ENCODE measurements at regions not wholly inside any gene's neighbourhood (a gene's known extent, or its start where the extent isn't known, plus 50 kb on each side); places are given as distances from the start of the nearest gene placed in this dataset.

DNA sequence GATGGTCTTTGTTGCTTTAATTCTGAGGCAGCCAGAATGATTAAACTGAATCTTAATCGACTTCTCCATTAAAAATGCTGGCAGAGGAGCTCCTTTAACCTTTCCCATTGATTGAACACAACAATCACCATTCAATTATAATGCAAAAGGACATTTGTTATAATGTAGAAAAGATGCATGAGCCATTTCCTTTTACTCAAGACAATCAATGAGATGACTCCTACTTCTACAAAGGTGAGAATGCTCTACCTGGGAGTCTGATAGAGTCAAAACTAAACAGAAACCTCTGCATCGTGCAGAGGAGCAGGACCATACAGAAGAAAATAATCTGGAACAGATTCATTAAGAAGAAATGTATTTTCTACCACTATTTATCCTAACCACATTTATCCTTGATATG is 253.6 kb upstream of the DACH1 start:
- no peaks in the 10 kb centered on the region for H3K9me3 ChIP-seq (replicated peaks; ENCODE audit: control insufficient read depth, insufficient read depth, low read length)
- no peaks in the 10 kb centered on the region for H3K79me2 ChIP-seq (ENCODE audit: control insufficient read depth, insufficient read depth, low read length)
- ATAC-seq (no peak), DNase-seq (ENCODE audit: low read depth, low spot score) (no peak), FAIRE-seq (no peak)
- no peaks in the 10 kb centered on the region for H4K20me1 ChIP-seq (ENCODE audit: control insufficient read depth, insufficient read depth)
- RAD21 ChIA-PET (ENCODE audit: unreplicated experiment) = no interaction called here
- no peak overlapping the region for H2AFZ ChIP-seq (ENCODE audit: control insufficient read depth, low read depth, low read length)
- CTCF ChIA-PET = no interaction called here
- no peaks in the 10 kb centered on the region for H3K36me3 ChIP-seq (ENCODE audit: control insufficient read depth in 2 of 2, insufficient read depth in 2 of 2, low read length in 1 of 2)
- in situ Hi-C loops (cut with MboI) (no loop called here), intact Hi-C loops (cut with micrococcal nuclease; ENCODE audit: unreplicated experiment) (no loop called here)
- 0% methylated on average over 2 of the region's 2 CpGs for WGBS (ENCODE audit: insufficient coverage, insufficient replicate concordance, low lambda C conversion rate, missing lambda C conversion rate)
- TF ChIP-seq MYC (IDR thresholded peaks at IDR 0.05; ENCODE audit: insufficient read depth, insufficient read length, insufficient replicate concordance, low read length, severe bottlenecking) (no peak), RUNX3 (IDR thresholded peaks at IDR 0.05; ENCODE audit: low read length) (no peak)
- no TSS peak for BruUV-seq (replicated peaks)
- H3K4me2 ChIP-seq (ENCODE audit: control insufficient read depth, insufficient read depth) = no peak overlapping the region
- H3K27ac ChIP-seq (ENCODE audit: control insufficient read depth, insufficient read depth) = no peak overlapping the region
- H3K9ac ChIP-seq (ENCODE audit: control insufficient read depth, insufficient read depth, low read length) = no peak overlapping the region
- SMC1A ChIA-PET (ENCODE audit: uncharacterized antibody, unreplicated experiment) = no interaction called here
- POLR2A ChIA-PET = no interaction called here
- no peaks in the 10 kb centered on the region for H3K27me3 ChIP-seq (replicated peaks in 1 of 2; ENCODE audit: control insufficient read depth in 2 of 2, insufficient read depth in 2 of 2, low read length in 1 of 2)
- H3K4me3 ChIP-seq = no peak overlapping the region
- H3K4me1 ChIP-seq (ENCODE audit: control insufficient read depth, insufficient read depth, low read length) = no peaks in the 10 kb centered on the region

- ChIA-PET SMC1A (ENCODE audit: uncharacterized antibody, unreplicated experiment) (no interaction called here), CTCF (no interaction called here), POLR2A (no interaction called here), RAD21 (ENCODE audit: unreplicated experiment) (no interaction called here)
- FAIRE-seq (no peak), DNase-seq (ENCODE audit: low read depth, low spot score) (no peak), ATAC-seq (no peak)
- H3K4me3 ChIP-seq = no peak overlapping the region
- no peak overlapping the region for H3K27ac ChIP-seq (ENCODE audit: control insufficient read depth, insufficient read depth)
- H2AFZ ChIP-seq (ENCODE audit: control insufficient read depth, low read depth, low read length) = no peak overlapping the region
- no peaks in the 10 kb centered on the region for H4K20me1 ChIP-seq (ENCODE audit: control insufficient read depth, insufficient read depth)
- H3K9me3 ChIP-seq (replicated peaks; ENCODE audit: control insufficient read depth, insufficient read depth, low read length) = no peaks in the 10 kb centered on the region
- H3K79me2 ChIP-seq (ENCODE audit: control insufficient read depth, insufficient read depth, low read length) = no peaks in the 10 kb centered on the region
- BruUV-seq (replicated peaks) = no TSS peak
- 18% methylated on average over 2 of the region's 2 CpGs for WGBS (ENCODE audit: insufficient coverage, insufficient replicate concordance, low lambda C conversion rate, missing lambda C conversion rate)
- H3K27me3 ChIP-seq (replicated peaks in 1 of 2; ENCODE audit: control insufficient read depth in 2 of 2, insufficient read depth in 2 of 2, low read length in 1 of 2) = no peaks in the 10 kb centered on the region
- no peaks in the 10 kb centered on the region for H3K36me3 ChIP-seq (ENCODE audit: control insufficient read depth in 2 of 2, insufficient read depth in 2 of 2, low read length in 1 of 2)
- H3K4me1 ChIP-seq (ENCODE audit: control insufficient read depth, insufficient read depth, low read length) = no peaks in the 10 kb centered on the region
- no peak overlapping the region for H3K4me2 ChIP-seq (ENCODE audit: control insufficient read depth, insufficient read depth)
- intact Hi-C loops (cut with micrococcal nuclease; ENCODE audit: unreplicated experiment) = no loop called here
- no peak overlapping the region for H3K9ac ChIP-seq (ENCODE audit: control insufficient read depth, insufficient read depth, low read length)
- in situ Hi-C loops (cut with MboI) = no loop called here
- no peak for TF ChIP-seq SMAD1 (IDR thresholded peaks at IDR 0.05; ENCODE audit: low read depth, partially characterized antibody)
- TF ChIP-seq, protein P1, sequence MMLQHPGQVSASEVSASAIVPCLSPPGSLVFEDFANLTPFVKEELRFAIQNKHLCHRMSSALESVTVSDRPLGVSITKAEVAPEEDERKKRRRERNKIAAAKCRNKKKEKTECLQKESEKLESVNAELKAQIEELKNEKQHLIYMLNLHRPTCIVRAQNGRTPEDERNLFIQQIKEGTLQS (IDR thresholded peaks at IDR 0.05; ENCODE audit: borderline replicate concordance, extremely low read depth, low read depth, low read length) = no peak
- no peak for TF ChIP-seq SMC3 (IDR thresholded peaks at IDR 0.05; ENCODE audit: borderline replicate concordance, low read length)
- no peak for TF ChIP-seq NFYA (IDR thresholded peaks at IDR 0.05; ENCODE audit: borderline replicate concordance, low read depth, low read length)
- TF ChIP-seq E4F1 (IDR thresholded peaks at IDR 0.05; ENCODE audit: borderline replicate concordance, partially characterized antibody) = no peak
- TF ChIP-seq SKIL (IDR thresholded peaks at IDR 0.05; ENCODE audit: low read depth, poor library complexity, severe bottlenecking) = no peak
- TF ChIP-seq, protein P2, sequence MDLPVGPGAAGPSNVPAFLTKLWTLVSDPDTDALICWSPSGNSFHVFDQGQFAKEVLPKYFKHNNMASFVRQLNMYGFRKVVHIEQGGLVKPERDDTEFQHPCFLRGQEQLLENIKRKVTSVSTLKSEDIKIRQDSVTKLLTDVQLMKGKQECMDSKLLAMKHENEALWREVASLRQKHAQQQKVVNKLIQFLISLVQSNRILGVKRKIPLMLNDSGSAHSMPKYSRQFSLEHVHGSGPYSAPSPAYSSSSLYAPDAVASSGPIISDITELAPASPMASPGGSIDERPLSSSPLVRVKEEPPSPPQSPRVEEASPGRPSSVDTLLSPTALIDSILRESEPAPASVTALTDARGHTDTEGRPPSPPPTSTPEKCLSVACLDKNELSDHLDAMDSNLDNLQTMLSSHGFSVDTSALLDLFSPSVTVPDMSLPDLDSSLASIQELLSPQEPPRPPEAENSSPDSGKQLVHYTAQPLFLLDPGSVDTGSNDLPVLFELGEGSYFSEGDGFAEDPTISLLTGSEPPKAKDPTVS (IDR thresholded peaks at IDR 0.05; ENCODE audit: low read depth, low read length) = no peak
- TF ChIP-seq TBL1XR1 (IDR thresholded peaks at IDR 0.05; ENCODE audit: low read depth, low read length) = no peak
- no peak for TF ChIP-seq IRF4 (IDR thresholded peaks at IDR 0.05; ENCODE audit: low read depth, low read length)
- no peak for TF ChIP-seq POLR2A (IDR thresholded peaks at IDR 0.05; ENCODE audit: low read depth, low read length)
- no peak for TF ChIP-seq SREBF1 (IDR thresholded peaks at IDR 0.05; ENCODE audit: low read length)
Observed at GRCh38 chr13:72113931-72114330, 246.9 kb upstream of the DACH1 start.
